Mucosa of descending colon (tissue), 3 donors: ENCODE measurements at regions not wholly inside any gene's neighbourhood (a gene's known extent, or its start where the extent isn't known, plus 50 kb on each side); places are given as distances from the start of the nearest gene placed in this dataset.

Experiments used
- ATAC-seq: fragments of 200-7000 bp; cut with Tn5 transposase; one replicate; pipeline ENCODE4 v1.9.1; 2020; ENCODE audit warnings: mild to moderate bottlenecking, moderate library complexity
- DNase-seq, 3 donors: peaks; one replicate each; pipeline ENCODE4 v3.0.0-alpha.2; 2020
- H3K36me3 ChIP-seq: fragments of 200-600 bp; one replicate; pipeline ENCODE4 v1.8.0; 2021; ENCODE audit warnings: low read depth, mild to moderate bottlenecking
- H3K4me1 ChIP-seq: fragments of 200-600 bp; one replicate; pipeline ENCODE4 v1.8.0; 2021; ENCODE audit warnings: low read depth, mild to moderate bottlenecking
- H3K4me3 ChIP-seq: fragments of 200-600 bp; one replicate; pipeline ENCODE4 v1.8.0; 2021; ENCODE audit warnings: mild to moderate bottlenecking
- H3K9me3 ChIP-seq: fragments of 200-600 bp; one replicate; pipeline ENCODE4 v1.8.0; 2021; ENCODE audit warnings: mild to moderate bottlenecking
- intact Hi-C, 2 donors: fragments of 100-400 bp; cut with DNase I in 1 of 2; cut with micrococcal nuclease in 1 of 2; formaldehyde crosslinking; loops; one replicate each; pipeline versions ENCODE4 v1.11.0 to v1.11.1; 2022; cut with DNase I, micrococcal nuclease
- TF ChIP-seq, protein P1 (sequence below): fragments of 200-600 bp; IDR thresholded peaks from one replicate; pipeline ENCODE4 v1.8.0; 2022; ENCODE audit warnings: antibody characterized with exemption, mild to moderate bottlenecking
- donor health status: DM: no; HTN: no; CAD: no; lungs with moderate emphysema.
- donor health status: DM: no; HTN: no; CAD: no.
- donor health status: DM: no; HTN: yes; CAD: no.

DNA sequence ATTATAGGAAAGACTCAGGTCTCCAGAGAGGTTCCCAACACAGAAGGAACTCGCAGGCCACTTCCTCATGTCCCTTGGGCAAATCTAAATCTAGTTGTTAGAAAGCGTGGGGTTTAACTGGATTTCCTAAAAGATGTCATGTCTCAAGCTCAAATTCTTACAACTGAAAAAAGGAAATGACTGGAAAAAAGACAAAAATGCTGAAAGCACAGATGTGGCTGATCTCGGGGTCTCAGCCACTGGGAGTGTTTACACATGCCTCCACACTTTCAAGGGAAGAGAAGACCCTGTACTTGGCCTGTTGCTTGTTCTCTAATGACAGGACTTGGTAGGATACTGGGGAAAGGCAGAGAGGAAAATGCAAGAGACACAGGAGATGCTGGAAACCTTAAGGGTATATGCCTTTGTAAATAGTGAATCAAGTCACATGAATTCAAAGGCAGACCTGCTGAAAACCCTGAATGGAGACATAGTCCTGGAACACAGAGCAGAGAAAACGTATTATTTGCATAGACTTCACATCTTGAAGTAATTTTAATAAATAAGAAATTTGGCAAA, 160.9 kb upstream of the MEIS1 start:
- Histone ChIP-seq H3K36me3 (no peaks in the 10 kb centered on the region), H3K9me3 (no peaks in the 10 kb centered on the region), H3K4me3 (no peak overlapping the region), H3K4me1 (no peaks in the 10 kb centered on the region)
- intact Hi-C loops: no loop called here
- TF ChIP-seq, protein P1, sequence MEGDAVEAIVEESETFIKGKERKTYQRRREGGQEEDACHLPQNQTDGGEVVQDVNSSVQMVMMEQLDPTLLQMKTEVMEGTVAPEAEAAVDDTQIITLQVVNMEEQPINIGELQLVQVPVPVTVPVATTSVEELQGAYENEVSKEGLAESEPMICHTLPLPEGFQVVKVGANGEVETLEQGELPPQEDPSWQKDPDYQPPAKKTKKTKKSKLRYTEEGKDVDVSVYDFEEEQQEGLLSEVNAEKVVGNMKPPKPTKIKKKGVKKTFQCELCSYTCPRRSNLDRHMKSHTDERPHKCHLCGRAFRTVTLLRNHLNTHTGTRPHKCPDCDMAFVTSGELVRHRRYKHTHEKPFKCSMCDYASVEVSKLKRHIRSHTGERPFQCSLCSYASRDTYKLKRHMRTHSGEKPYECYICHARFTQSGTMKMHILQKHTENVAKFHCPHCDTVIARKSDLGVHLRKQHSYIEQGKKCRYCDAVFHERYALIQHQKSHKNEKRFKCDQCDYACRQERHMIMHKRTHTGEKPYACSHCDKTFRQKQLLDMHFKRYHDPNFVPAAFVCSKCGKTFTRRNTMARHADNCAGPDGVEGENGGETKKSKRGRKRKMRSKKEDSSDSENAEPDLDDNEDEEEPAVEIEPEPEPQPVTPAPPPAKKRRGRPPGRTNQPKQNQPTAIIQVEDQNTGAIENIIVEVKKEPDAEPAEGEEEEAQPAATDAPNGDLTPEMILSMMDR: no peak
- ATAC-seq: no peak
- DNase-seq: no peak

DNA sequence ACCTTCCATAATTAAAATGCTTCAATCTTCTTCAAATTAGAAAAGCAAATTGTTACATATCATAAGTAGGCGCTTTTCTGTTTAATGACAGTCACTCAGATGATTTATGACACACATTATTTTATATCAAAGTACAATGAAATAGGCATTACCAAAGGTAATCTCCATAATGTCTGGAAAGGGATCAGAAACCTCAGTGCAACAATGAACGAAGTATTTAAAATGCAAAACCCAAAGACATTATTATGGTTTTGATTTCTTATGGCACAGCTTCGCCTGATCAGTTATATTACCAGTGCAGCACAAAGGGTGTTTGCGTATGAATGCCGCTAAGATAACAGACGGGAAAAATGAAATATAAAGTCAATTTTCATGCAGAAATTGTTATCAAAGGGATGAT, 162.2 kb upstream of the MEIS1 start:
- Histone ChIP-seq H3K4me3 (no peak overlapping the region), H3K4me1 (no peaks in the 10 kb centered on the region), H3K36me3 (no peaks in the 10 kb centered on the region), H3K9me3 (no peaks in the 10 kb centered on the region)
- DNase-seq: no peak
- TF ChIP-seq, protein P1: no peak
- intact Hi-C loops: no loop called here
- ATAC-seq: no peak

DNA sequence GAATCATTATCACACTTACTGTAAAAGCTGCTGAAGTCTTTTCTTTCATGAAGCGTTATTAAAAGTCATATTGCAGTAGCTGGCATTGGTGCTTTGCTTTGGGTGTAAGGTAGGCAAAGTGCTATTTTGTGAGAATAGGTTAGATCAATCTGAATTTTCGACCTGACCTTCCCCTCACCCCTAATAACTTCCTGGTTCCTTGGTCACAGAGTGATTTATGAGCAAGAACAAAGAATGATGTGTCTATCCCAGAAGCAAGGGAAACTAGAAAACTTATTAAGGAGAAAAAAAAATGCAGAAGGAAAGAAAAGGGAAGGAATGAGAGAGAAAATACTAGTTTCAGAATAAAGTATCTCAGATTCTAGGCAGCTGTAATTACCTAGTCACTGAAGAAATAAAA, 163.1 kb upstream of the MEIS1 start:
- TF ChIP-seq, protein P1: no peak
- intact Hi-C loops: no loop called here
- no peak overlapping the region for H3K4me3 ChIP-seq
- H3K4me1 ChIP-seq: no peaks in the 10 kb centered on the region
- ATAC-seq (no peak), DNase-seq (no peak)
- no peaks in the 10 kb centered on the region for H3K9me3 ChIP-seq
- H3K36me3 ChIP-seq: no peaks in the 10 kb centered on the region

DNA sequence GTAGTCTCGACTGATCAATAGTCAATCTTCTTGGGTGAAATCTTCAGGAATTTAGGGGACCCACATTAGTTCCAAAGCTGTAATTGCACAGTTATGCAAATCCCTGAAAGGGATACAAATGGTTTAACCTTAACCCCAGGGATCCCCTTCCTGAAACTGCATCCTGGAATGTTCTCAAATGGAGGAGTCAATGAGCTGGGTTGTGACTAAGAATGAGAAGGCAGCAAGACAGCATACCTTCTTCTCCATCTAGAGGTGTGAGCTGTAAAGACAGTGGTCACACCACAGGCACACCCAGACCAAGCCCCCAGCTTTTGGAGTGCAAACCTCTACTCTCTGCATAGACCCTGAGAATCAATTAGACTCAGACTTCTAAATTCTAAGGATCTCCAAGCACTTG, 164.7 kb upstream of the MEIS1 start:
- H3K9me3 ChIP-seq: no peaks in the 10 kb centered on the region
- ATAC-seq: no peak
- intact Hi-C loops: no loop called here
- H3K4me1 ChIP-seq: no peaks in the 10 kb centered on the region
- TF ChIP-seq, protein P1: no peak
- H3K4me3 ChIP-seq: no peak overlapping the region
- H3K36me3 ChIP-seq: no peaks in the 10 kb centered on the region
- DNase-seq: no peak

DNA sequence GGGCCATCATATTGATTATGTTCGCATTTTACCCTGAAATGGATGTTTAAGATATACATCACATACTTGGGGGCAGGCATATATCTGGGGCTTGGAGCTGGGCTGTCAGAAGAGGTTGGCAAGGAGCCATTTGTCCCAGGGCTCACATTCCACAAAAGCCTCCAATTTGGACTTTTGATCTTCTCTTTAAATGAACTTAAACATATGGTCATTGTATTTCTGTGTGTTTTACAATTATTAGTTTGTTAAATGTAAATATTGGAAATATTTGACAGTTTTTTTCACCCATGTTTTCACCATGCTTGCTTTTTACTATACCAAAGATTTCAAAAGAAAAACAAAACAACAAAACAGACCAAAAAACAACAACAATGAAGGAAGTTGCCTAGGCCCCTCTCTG, 165.8 kb upstream of the MEIS1 start:
- intact Hi-C loops: no loop called here
- Histone ChIP-seq H3K36me3 (no peaks in the 10 kb centered on the region), H3K4me3 (no peak overlapping the region), H3K4me1 (no peaks in the 10 kb centered on the region), H3K9me3 (no peaks in the 10 kb centered on the region)
- TF ChIP-seq, protein P1: no peak
- DNase-seq (no peak), ATAC-seq (no peak)

DNA sequence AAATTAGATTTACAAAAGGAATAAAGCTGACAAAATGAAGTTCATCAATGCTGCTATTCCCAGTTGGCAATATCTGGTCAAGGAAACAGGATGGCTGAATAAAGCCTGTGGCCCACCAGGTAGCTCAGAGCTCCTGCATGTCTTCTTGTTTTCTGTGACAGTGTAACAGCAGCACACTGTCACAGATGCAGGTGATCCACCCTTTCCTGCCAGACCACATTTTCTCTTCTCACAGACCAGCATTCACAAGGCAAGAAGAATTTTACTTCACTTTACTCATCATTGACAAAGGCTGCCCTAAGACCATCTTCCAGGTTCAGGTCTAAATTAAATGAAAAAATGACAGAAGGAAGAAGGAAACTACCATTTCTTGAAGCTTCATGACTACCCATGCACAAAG, 166.2 kb upstream of the MEIS1 start:
- intact Hi-C loops: no loop called here
- ATAC-seq: no peak
- H3K9me3 ChIP-seq: no peaks in the 10 kb centered on the region
- H3K36me3 ChIP-seq: no peaks in the 10 kb centered on the region
- no peak for DNase-seq
- no peak overlapping the region for H3K4me3 ChIP-seq
- no peaks in the 10 kb centered on the region for H3K4me1 ChIP-seq
- TF ChIP-seq, protein P1: no peak
